DMS53 (cell line): ENCODE measurements at regions not wholly inside any gene's neighbourhood (a gene's known extent, or its start where the extent isn't known, plus 50 kb on each side); places are given as distances from the start of the nearest gene placed in this dataset.

Source experiments
- DNase-seq: peaks from one replicate; lab custom pipeline; 2025; lab: John Stamatoyannopoulos, UW

- DNase-seq: no peak
Measured at GRCh38 chr2:156845806-156846558, 409.8 kb downstream of the GPD2 start.

- DNase-seq: peak; percentile 9
Measured at GRCh38 chr2:156852210-156852609, 405.3 kb upstream of the GALNT5 start.

GRCh38 chr2:156852681-156853080, 404.8 kb upstream of the GALNT5 start:
- peak; percentile 33 for DNase-seq

GRCh38 chr2:156864325-156864724, 393.2 kb upstream of the GALNT5 start:
- no peak for DNase-seq

GRCh38 chr2:156864753-156865152, 392.8 kb upstream of the GALNT5 start:
- DNase-seq: no peak

GRCh38 chr2:156867201-156867600, 390.3 kb upstream of the GALNT5 start:
- no peak for DNase-seq

- no peak for DNase-seq
Measured at GRCh38 chr2:156874707-156875106, 382.8 kb upstream of the GALNT5 start.

- DNase-seq: peak; percentile 90
Measured at GRCh38 chr2:156883804-156884203, 373.7 kb upstream of the GALNT5 start.

- DNase-seq: peak; percentile 89
Measured at GRCh38 chr2:156884216-156884615, 373.3 kb upstream of the GALNT5 start.

GRCh38 chr2:156890529-156891148, 366.9 kb upstream of the GALNT5 start:
- peak; percentile 10 for DNase-seq

- DNase-seq: no peak
Measured at GRCh38 chr2:156891609-156892008, 365.9 kb upstream of the GALNT5 start.

GRCh38 chr2:156892467-156893281, 364.8 kb upstream of the GALNT5 start:
- peak; percentile 91 for DNase-seq

GRCh38 chr2:156896294-156896693, 361.2 kb upstream of the GALNT5 start:
- DNase-seq: no peak

GRCh38 chr2:156897548-156897947, 360.0 kb upstream of the GALNT5 start:
- DNase-seq: no peak

- DNase-seq: no peak
Measured at GRCh38 chr2:156901373-156902031, 356.0 kb upstream of the GALNT5 start.

GRCh38 chr2:156903335-156903734, 354.2 kb upstream of the GALNT5 start:
- DNase-seq: peak; percentile 18

GRCh38 chr2:156907806-156908205, 349.7 kb upstream of the GALNT5 start:
- DNase-seq: peak; percentile 30

GRCh38 chr2:156908825-156909224, 348.7 kb upstream of the GALNT5 start:
- no peak for DNase-seq

- no peak for DNase-seq
Measured at GRCh38 chr2:156909983-156910382, 347.5 kb upstream of the GALNT5 start.

- no peak for DNase-seq
Measured at GRCh38 chr2:156915332-156915731, 342.2 kb upstream of the GALNT5 start.

- DNase-seq: peak; percentile 76
Measured at GRCh38 chr2:156918410-156918809, 339.1 kb upstream of the GALNT5 start.

- peak; percentile 3 for DNase-seq
Measured at GRCh38 chr2:156930423-156930822, 327.1 kb upstream of the GALNT5 start.
